ENCODE measurements at regions not wholly inside any gene's neighbourhood (a gene's known extent, or its start where the extent isn't known, plus 50 kb on each side); places are given as distances from the start of the nearest gene placed in this dataset.
"Not testable (repeated sequence)": the region's sequence is repeated elsewhere in the genome, so short reads cannot be mapped to it uniquely, and the experiment has no call there.

DNA sequence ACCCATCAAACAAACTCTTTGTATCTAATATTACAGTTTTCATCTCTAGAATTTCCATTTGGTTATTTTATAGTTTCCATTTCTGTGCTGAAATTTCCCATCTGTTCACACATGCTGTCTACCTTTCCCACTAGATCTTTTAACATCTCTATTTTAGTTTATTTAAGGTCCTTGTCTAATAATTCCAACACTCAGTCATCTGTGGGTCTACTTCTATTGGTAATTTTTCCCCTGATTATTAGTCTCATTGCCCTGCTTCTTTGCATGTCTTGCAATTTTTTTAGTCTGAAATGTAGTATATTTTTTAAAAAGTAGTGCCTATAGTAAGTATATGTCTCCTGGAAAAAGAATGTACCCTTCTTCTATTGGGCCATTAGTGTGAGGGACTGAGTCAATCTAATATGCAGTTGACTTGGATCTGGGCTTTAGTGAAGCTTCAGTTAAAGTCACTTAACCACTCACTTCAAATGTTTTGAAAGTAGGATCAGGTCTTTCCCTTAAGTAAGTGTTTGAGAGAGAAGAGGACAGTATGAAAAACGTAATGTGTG lies 370.8 kb downstream of the SEC14L1 start:
- DNase-seq (ENCODE audit: low read depth), result no peak

DNA sequence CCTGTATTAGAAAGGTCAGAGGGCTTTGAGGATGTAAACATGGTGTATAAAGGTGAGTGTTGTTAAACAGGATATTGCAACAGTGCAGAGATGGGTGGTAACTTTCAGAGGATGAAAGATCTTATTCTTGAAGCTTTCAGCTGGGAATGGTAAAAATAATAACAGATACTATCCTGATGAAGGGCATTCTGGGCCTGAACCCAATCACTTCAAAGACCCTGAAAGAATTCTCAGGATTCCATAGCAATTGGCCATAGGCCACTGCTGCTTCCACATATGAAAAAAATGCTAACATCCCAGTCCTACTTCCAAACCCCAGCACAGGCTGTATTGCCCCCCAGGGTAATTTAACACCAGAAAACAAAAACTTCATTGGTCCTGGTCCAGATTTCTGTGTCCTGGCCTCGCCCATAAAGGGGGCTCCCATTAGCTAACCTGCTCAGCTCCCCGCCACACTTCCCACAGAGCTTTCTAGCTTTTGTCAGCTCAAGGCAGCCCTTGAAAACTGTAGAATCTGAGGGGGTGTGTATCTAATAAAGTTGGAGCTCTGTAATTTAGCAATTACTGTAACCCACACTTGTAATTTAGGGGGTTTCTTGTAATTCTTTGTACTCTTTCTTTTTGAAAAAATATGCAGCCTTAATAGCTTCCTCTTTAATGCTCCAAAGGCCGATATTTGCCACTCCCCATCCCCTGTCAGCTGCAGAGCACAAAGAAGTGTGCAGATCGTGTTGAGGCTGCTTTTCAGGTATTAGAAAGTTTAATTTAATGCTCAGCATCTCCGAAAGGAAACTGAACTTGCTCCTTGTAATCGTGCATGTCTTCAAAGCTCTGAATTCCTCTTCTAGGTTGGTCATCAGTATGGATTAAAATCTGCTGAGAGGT lies 371.5 kb downstream of the SEC14L1 start:
- no peak for DNase-seq (ENCODE audit: low read depth)

DNA sequence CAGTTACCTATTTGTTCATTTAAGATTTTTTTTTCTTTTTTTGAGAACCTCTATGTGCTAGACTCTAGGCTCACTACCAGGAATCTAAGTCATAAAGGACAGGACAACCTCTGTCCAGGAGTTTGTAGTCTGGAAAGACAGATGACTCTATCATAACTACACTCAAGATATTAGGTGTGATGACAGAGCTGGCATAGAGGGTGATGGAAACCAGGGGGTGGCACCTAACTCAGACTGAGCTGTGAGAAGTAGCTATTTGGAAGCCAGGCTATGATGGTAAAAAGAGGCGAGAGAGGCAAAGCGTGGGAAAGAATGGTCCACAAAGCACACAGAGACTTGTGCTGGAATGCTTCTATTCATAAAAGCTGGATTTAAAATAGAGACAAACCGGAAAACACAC lies 372.3 kb downstream of the SEC14L1 start:
- no peak for DNase-seq (ENCODE audit: low read depth)

DNA sequence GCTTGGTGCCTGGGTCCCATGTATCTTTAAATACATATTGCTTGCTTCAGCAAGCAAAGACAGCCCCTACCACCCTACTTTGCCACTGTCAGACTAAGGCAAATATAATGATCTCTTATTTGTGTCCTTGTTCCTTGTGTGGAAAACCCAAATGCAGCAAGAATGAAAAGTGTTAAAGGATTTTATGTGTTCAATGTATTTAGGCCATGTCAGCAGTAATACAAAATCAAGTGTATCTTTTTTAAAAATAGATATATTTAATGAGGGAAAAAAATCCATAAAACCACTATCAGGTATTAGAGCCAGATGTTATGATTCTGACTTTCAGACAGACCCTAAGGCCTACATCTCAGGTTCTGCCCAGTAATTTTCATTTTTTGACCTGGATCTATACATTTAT lies 374.5 kb downstream of the SEC14L1 start:
- DNase-seq (ENCODE audit: low read depth), result no peak

DNA sequence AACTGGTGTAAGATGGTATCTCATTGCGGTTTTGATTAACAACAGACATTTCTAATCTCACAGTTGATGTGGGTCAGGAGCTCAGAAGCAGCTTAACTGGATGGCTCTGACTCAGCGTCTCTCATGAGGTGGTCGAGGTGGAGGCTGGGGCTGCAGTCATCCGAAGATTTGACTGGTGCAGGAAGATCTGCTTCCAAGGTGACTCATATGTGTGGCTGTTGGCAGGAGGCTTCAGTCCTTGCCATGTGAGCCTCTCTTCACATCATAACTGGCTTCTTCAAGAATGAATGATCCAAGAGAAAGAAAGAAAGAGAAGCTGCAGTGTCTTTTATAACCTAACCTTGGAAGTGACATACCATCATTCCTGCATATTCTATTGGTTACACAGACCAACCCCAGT lies 376.1 kb downstream of the SEC14L1 start:
- DNase-seq (ENCODE audit: low read depth), result peak; percentile 90

DNA sequence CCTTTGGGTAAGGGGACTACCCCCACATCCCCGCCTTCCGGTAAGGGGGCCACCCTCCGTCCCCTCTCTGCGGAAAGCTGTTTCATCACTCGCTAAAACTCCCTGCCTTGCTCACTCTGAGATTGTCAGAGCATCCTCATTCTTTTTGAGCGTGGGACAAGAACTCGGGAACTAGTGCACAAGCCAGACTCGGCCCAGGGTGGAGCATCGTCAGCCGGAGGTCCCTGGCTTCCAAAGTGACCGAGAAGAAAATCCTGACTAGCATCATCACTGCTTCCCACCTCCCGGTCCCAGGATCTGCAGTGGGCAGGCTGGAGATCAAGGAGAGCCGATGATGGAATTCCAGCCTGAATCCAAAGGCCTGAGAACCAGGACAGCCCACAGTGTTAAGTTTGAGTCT lies 380.3 kb downstream of the SEC14L1 start:
- DNase-seq (ENCODE audit: low read depth), result no peak

DNA sequence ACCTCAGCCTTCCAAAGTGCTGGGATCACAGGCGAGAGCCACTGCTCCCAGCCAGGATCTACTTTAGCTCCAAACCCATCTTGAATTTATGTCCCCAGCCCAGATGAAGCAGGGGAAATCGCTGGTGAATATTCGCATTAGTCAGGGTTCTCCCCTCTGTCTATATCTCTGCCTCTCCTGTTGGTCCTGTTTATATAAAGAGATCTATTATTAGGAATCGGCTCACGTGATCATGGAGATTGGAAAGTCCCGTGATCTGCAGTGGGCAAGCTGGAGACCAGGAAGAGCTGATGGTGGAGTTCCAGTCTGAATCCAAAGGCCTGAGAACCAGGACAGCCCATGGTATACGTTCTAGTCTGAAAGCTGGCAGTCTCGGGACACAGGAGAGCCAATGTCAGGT lies 382.8 kb downstream of the SEC14L1 start:
- DNase-seq (ENCODE audit: low read depth), result no peak

DNA sequence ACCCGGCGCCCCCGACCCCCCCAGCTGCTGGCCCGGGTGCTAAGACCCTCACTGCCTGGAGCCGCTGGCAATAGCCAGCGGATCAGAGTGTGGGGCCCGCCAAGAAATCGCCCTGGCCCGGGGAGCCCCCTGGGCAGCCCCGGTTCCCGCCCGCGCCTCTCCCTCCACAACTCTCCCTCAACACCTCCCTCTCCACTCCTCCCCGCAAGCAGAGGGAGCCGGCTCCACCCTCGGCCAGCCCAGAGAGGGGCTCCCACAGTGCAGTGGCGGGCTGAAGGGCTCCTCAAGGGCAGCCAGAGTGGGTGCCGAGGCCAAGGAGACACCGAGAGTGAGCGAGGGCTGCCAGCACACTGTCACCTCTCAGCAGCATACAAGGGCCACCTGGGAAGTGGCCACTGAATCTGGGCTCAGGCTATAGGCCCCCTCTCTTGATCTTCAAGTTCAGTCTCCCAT lies 385.5 kb downstream of the SEC14L1 start:
- no peak for DNase-seq (ENCODE audit: low read depth)

DNA sequence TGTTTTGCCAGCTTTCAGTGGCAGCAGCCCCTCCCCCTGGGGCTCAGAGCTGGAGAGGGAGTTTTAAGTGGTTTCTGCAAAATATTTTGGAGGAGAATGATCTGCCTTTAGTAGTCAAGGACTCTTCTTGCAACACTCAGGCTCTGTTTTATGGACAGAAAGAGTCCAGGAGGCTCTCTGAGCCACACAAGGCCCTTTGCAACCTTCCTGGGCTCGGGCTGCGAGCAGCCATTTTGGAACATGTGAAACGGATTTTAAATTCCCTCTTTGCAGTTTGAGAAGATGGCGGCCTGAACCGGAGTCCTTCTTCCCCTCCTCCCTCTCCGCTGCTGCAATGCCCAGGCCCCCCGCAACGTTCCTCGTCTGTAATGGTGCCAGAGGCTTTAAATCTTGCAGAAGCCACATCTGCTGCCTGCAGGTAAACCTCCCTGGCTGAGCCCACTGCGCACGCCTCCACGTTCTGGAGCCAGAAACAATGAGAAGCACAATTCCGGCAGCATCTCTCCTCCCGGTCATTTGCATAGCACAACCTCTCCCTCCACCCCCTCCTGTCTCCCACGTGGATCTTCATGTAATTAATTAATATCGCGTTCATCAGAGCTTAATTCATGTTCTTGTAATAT lies 386.1 kb downstream of the SEC14L1 start:
- DNase-seq (ENCODE audit: low read depth), result no peak

DNA sequence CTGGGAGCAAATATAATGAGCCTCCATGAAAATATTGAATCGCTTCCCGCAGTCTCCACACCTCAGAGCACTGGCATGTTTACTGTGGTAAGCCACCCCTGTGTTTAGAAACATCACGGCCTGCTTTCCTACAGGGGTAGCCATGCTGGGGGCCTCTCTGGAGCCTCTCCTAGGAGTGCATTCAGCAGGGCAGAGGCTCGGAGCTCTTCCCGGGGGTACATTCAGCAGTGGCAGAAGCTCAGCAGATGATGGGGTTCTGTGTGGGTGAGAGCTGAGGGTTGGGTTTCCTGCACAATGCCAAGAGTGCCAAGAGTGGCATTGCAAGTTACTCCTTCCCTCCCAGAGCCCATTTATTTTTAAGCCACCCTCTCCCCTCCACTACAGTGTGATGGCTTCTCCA lies 386.6 kb downstream of the SEC14L1 start:
- DNase-seq (ENCODE audit: low read depth), result no peak

DNA sequence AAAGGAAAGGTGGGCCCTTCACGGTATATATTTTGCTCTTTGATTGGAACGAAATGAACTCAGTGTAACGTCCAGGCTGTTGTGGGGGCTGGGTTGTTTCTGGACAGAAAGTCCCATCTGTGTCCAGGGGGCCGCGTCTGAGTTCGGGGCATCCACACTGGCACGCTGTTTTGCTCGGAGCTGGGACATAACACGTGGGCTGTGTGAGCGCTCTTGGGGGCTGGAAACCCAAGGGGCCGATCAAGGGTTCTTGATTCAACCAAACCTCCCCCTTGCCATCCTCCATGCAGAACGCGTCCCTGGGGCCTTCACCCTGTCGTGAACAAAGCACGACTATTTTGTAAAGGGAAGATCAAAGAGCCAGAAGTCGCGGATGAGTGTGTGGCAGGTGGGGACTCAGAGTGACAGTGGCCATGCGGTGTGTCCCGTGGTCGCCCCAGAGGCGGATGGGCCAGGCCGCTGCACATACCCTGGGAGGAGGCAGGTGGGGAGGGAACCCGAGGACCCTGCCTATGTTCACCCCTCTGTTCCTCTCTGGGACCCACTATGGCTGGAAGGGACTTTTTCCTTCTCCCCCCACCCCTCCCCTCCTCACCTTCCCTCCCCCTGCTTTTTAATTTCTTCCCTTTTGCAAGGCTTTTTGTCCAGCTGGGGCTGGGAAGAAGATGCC lies 387.2 kb downstream of the SEC14L1 start:
- DNase-seq (ENCODE audit: low read depth), result no peak

DNA sequence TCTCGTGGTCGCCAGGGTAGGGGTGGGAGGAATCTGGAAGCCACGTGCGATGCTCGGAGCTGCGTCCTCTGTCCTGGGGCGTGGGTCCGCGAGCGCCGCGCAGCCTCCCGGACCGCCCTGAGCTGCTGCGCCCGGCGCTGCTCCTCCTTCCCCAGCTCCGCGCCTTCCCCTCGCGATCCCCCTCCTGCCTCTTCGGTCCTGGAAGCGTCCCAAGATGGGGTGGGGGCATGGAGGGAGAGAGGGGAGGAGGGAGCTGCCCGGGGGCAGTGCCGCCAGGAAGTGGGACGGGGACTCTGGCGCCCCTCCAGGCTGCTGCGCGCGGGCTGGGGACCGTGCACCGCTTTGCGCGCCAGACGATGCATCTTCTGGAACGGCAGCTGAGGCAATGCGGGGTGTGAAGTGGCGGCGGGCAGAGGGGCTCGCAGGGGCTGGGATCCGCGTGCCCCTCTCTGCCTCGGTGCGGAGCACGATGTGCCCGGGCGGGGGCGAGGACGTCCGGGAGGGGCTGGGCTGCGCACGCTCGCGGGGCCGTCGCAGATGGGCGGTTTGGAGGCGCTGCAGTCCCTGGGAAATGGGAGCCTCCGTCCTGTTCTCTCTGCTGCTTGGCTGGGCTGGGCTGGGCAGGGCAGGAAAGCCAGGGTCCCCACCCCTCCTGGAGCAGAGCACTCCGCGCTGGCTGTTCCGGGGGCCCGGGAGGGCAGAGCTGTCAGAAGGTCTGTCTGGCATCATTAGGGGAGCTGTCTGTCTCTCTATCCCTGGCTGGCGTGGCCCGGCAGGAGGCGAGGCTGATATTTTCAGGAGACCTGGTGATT lies 388.0 kb downstream of the SEC14L1 start:
- peak; percentile 53 for DNase-seq (ENCODE audit: low read depth)

DNA sequence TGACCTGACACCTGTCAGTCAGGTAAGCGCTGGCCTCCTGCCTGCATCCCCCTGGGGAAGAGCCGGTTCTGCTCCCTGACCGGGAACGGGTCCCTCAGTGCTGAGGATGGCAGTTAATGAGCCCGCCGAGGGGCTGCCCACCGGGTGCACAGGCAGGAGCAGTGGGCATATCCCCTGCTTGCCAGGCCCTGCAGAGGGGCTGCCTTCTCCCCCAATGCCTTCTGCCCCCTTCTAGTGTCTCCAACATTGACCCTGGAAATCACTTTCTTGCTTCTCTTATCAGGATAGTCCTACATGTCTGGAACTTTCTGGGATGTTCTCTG lies 388.5 kb downstream of the SEC14L1 start:
- DNase-seq (ENCODE audit: low read depth), result no peak

DNA sequence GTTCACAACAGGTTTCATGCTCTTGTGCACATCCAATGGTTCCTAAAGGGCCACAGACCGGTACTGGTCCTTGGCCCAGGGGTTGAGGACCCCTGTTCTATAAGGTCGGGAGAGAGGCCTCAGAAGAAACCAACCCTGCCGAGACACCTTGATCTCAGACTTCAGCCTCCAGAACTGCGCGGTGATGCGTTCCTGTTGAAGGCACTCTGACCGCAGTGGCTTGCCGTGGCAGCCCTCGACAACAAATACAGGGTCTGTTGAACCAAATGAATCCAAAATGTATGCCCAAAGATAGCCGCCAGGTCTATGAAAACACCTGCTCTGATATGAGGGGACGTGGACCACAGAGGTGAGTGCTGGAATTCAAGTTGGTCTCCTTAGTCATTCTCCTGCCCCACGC lies 389.8 kb downstream of the SEC14L1 start:
- DNase-seq (ENCODE audit: low read depth), result no peak

DNA sequence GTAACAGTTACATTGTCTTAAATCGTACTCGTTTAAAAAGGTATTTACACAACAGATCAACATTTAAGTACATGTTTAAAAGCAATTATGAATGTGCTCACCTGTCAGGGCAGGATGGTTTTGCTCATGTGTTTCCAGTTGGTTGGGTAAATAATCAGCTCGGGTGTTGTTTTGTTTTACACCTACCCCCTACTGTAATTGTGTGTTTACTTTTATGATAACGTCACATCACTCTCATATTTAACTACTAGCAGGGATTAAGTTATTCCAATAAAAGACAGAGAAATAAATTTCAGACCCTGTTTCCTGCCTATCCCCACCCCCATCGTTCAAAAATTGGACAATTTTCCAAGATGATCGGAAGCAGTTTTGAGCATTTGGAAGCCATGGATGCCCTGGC lies 390.2 kb downstream of the SEC14L1 start:
- DNase-seq (ENCODE audit: low read depth), result no peak

DNA sequence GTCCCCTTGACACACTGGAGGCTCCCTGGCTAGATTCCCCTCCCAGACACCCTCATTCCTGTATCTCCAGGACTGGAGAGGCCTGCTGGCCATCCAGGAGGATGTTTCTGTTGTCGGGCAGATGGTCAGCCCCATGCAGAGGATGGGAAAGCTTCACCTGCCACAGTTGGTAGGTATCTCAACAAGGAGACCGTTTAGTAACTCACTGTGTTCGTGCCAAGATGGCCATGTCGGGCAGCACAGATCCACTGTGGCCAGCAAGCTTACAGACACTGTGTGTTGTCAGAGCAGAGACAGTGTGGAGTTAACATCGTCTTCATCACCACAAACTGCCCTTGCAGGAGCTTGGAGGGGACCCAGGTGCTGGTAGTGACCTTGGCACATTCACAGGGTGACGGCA lies 390.9 kb downstream of the SEC14L1 start:
- DNase-seq (ENCODE audit: low read depth), result no peak

DNA sequence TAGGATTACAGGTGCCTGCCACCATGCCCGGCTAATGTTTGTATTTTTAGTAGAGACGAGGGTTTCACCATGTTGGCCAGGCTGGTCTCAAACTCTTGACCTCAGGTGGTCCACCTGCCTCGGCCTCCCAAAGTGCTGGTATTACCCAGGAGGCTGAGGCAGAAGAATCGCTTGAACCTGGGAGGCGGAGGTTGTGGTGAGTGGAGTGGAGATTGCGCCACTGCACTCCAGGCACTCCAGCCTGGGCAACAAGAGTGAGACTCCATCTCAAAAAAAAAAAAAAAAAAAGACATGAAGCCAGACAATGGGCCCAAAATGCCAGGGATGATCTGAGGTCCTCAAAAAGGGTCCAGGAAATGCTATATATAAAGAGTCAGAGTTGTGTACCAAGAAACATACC lies 392.9 kb downstream of the SEC14L1 start:
- DNase-seq (ENCODE audit: low read depth), result not testable (repeated sequence)

DNA sequence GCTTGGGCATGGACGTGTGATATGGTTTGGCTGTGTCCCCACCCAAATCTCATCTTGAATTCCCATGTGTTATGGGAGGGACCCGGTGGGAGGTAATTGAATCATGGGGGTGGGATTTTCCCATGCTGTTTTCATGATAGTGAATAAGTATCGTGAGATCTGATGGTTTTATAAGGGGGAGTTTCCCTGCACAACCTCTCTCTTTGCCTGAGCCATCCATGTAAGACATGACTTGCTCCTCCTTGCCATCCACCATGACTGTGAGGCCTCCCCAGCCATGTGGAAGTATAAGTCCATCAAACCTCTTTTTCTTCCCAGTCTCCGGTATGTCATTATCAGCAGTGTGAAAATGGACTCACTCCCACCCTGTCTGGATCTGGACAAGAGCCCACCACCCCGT lies 393.4 kb downstream of the SEC14L1 start:
- no peak for DNase-seq (ENCODE audit: low read depth)

DNA sequence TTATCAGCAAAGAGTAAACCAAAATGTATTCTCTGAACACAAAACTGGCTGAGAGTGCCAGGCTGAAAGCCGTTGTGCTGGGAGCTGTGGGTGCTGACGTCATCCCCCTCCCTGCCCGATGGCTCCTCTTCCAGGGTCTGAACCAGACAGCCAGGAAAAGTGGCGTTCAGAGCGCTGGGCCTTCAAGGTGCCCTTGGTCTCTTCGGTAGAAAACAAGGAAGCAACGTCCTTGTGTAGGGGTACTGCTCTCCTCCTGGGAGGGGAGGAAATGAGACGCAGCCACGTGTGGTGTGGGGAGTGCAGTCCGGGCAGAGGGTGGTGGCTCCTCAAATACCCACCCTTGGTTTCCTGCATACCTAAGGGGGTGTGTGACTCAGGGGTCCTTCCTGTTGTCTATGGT lies 394.7 kb downstream of the SEC14L1 start:
- DNase-seq (ENCODE audit: low read depth), result peak; percentile 79

DNA sequence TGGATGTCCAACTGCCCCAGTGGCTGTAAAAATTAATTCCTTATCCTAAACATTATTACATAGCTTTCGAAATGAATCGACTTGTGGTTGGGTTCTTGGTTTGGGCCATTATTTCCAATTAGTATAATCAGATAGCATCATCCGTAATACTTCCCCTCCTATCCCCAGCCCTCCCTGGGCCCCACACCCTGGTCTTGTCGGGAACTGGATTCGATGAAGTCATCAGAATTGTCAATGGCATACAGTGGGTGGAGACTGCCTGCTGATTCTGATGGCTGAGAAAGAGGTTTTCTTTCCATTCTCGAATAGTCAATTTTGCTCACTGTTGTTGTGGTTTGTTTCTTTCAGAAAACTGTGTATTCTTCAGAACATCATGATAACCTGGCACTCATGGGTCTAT lies 395.1 kb downstream of the SEC14L1 start:
- peak; percentile 78 for DNase-seq (ENCODE audit: low read depth)

DNA sequence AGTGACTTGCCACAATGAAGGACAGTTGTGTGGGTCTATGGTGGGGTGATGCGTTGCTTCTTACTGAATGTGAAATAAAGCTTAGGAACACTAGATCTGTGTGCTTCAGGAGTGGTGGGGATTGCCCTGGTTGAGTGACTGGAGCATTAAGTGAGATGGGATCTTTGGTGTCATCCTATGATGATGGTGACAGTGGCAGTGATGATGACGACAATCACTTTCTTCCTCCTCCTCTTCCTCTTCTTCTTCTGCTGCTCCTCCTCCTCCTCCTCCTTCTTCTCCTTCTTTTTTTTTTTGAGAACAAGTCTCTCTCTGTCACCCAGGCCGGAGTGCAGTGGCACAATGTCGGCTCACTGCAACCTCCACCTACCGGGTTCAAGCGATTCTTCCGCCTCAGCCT lies 396.8 kb downstream of the SEC14L1 start:
- DNase-seq (ENCODE audit: low read depth), result no peak

DNA sequence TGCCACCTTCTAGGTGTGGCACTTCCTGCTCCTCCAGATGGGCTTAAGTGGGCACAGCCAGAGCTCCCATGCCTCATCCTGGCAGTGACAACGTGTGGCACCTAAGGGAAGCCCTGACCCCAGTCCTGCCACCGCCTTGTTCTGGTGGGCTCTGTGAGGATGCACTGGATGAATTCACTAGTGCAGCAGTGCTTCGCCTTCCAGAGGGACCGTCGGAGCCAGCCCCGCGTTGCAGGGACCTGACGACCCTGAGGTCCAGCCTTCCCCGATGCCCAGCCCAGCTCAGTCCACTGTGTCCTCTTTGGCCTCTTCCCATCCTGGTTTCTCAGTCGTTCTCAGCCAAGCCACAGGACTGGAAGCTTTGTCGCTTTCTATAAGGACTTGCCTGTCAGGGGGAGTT lies 399.8 kb downstream of the SEC14L1 start:
- DNase-seq (ENCODE audit: low read depth), result no peak

Measured in Daoy (cell line).